PC-9 (cell line): ENCODE measurements at regions not wholly inside any gene's neighbourhood (a gene's known extent, or its start where the extent isn't known, plus 50 kb on each side); places are given as distances from the start of the nearest gene placed in this dataset.

Experiments
- CTCF ChIP-seq: fragments of 200-600 bp; sonication (generic); conservative IDR thresholded peaks from 2 replicates; pipeline ENCODE4 v1.6.1; 2017; ENCODE audit warnings: mixed run types, antibody characterized with exemption, mild to moderate bottlenecking, moderate library complexity
- EZH2 ChIP-seq: fragments of 200-600 bp; sonication (generic); IDR thresholded peaks from 2 replicates; pipeline ENCODE4 v1.8.0; 2017; ENCODE audit warnings: antibody characterized with exemption, low read depth

GRCh38 chr2:116804901-116805300 lies 1009.6 kb upstream of the DDX18 start:
- no peak for TF ChIP-seq CTCF
- TF ChIP-seq EZH2 = no peak
